Uterus (tissue), 2 donors: ENCODE measurements at regions not wholly inside any gene's neighbourhood (a gene's known extent, or its start where the extent isn't known, plus 50 kb on each side); places are given as distances from the start of the nearest gene placed in this dataset.

ENCODE experiments used
- CTCF ChIP-seq, 4 experiments: fragments of 200-600 bp in 2 of 4; fragments of 450-650 bp in 2 of 4; sonication (generic) in 2 of 4; IDR thresholded peaks; one replicate each; pipeline ENCODE4 v1.5.1; 2016 to 2019; ENCODE audit warnings: antibody characterized with exemption in 4 of 4, mild to moderate bottlenecking in 2 of 4, moderate library complexity in 1 of 4
- POLR2A ChIP-seq, 2 donors: fragments of 450-650 bp; IDR thresholded peaks; one replicate each; pipeline ENCODE4 v1.6.1; 2016; ENCODE audit warnings: antibody characterized with exemption in 2 of 2, mild to moderate bottlenecking in 1 of 2, moderate library complexity in 1 of 2

- no peak for TF ChIP-seq CTCF (IDR thresholded peaks at IDR 0.05)
- TF ChIP-seq POLR2A (IDR thresholded peaks at IDR 0.05): no peak
These were observed 88.7 kb downstream of the SLC10A2 start for GRCh38 chr13:102977471-102977870.
